GM23338 (cell line): ENCODE measurements at regions not wholly inside any gene's neighbourhood (a gene's known extent, or its start where the extent isn't known, plus 50 kb on each side); places are given as distances from the start of the nearest gene placed in this dataset.

Experiments
- ATAC-seq: fragments of 200-7000 bp; cut with Tn5 transposase; 3 replicates; pipeline ENCODE4 v1.9.1; 2020
- DNase-seq: peaks from one replicate; pipeline ENCODE4 v3.0.0-alpha.2; 2015; ENCODE audit warnings: low spot score
- H2AFZ ChIP-seq: fragments of 200-600 bp; sonication (generic); 2 replicates; pipeline ENCODE4 v1.8.0; 2016; ENCODE audit warnings: antibody characterized with exemption, mild to moderate bottlenecking, moderate library complexity
- H3F3A ChIP-seq: fragments of 200-600 bp; sonication (generic); replicated peaks from 2 replicates; pipeline ENCODE4 v1.8.0; 2017; ENCODE audit warnings: antibody characterized with exemption, mixed run types, low read depth
- H3K27ac ChIP-seq: fragments of 200-600 bp; sonication (generic); 2 replicates; pipeline ENCODE4 v1.6.1; 2016; ENCODE audit warnings: low read depth
- H3K27me3 ChIP-seq: fragments of 200-600 bp; sonication (generic); 2 replicates; pipeline ENCODE4 v1.8.0; 2016; ENCODE audit warnings: mild to moderate bottlenecking, mixed run types, moderate library complexity; ENCODE audit not compliant: insufficient read depth
- H3K36me3 ChIP-seq: fragments of 200-600 bp; sonication (generic); 2 replicates; pipeline ENCODE4 v1.8.0; 2016; ENCODE audit warnings: mild to moderate bottlenecking; ENCODE audit not compliant: insufficient read depth
- H3K4me1 ChIP-seq: fragments of 200-600 bp; sonication (generic); 2 replicates; pipeline ENCODE4 v1.8.0; 2016; ENCODE audit warnings: mild to moderate bottlenecking, moderate library complexity; ENCODE audit not compliant: insufficient read depth
- H3K4me2 ChIP-seq: fragments of 200-600 bp; sonication (generic); 2 replicates; pipeline ENCODE4 v1.7.1; 2017; ENCODE audit warnings: mixed run types
- H3K4me3 ChIP-seq: fragments of 200-600 bp; sonication (generic); 2 replicates; pipeline ENCODE4 v1.6.1; 2016; ENCODE audit warnings: mixed run types
- H3K79me2 ChIP-seq: fragments of 200-600 bp; sonication (generic); replicated peaks from 2 replicates; pipeline ENCODE4 v1.8.0; 2017; ENCODE audit warnings: mild to moderate bottlenecking; ENCODE audit not compliant: insufficient read depth
- H3K9me2 ChIP-seq: fragments of 200-600 bp; sonication (generic); 2 replicates; pipeline ENCODE4 v1.8.0; 2017; ENCODE audit not compliant: insufficient read depth
- H4K20me1 ChIP-seq: fragments of 200-600 bp; sonication (generic); replicated peaks from 2 replicates; pipeline ENCODE4 v1.8.0; 2017; ENCODE audit warnings: mild to moderate bottlenecking; ENCODE audit not compliant: insufficient read depth
- H3K27ac Mint-ChIP-seq: 2 replicates; pipeline ENCODE4 v1.8.0; 2020; ENCODE audit warnings: inconsistent platforms, mild to moderate bottlenecking, moderate library complexity, mixed read lengths
- H3K27me3 Mint-ChIP-seq: 3 replicates; pipeline ENCODE4 v1.8.0; 2022; ENCODE audit warnings: low read depth, mild to moderate bottlenecking, moderate library complexity, mixed read lengths, inconsistent platforms; ENCODE audit not compliant: insufficient read depth, poor library complexity
- H3K36me3 Mint-ChIP-seq: 3 replicates; pipeline ENCODE4 v1.8.0; 2021; ENCODE audit warnings: low read depth, mild to moderate bottlenecking, inconsistent platforms, moderate library complexity, mixed read lengths
- H3K4me1 Mint-ChIP-seq: 3 replicates; pipeline ENCODE4 v1.8.0; 2020; ENCODE audit warnings: mild to moderate bottlenecking, inconsistent platforms, mixed read lengths
- H3K4me3 Mint-ChIP-seq: 3 replicates; pipeline ENCODE4 v1.8.0; 2021; ENCODE audit warnings: moderate library complexity, mild to moderate bottlenecking, inconsistent platforms, mixed read lengths
- H3K9me3 Mint-ChIP-seq: 3 replicates; pipeline ENCODE4 v1.8.0; 2020; ENCODE audit warnings: moderate library complexity, mild to moderate bottlenecking, inconsistent platforms, mixed read lengths
- CTCF ChIP-seq, 2 experiments: fragments of 200-600 bp in 1 of 2; sonication (generic) in 1 of 2; conservative IDR thresholded peaks; 2 replicates each; pipeline versions ENCODE4 v1.5.1 to v1.6.1; 2016 to 2017; ENCODE audit warnings: antibody characterized with exemption in 2 of 2, low read depth in 2 of 2, mild to moderate bottlenecking in 2 of 2, moderate library complexity in 1 of 2
- ETS1 ChIP-seq: IDR thresholded peaks from 2 replicates; pipeline ENCODE4 v1.6.1; 2016; ENCODE audit warnings: antibody characterized with exemption
- EZH2 ChIP-seq: fragments of 200-600 bp; sonication (generic); IDR thresholded peaks from one replicate; pipeline ENCODE4 v1.8.0; 2017; ENCODE audit warnings: antibody characterized with exemption, mild to moderate bottlenecking, low read depth; ENCODE audit not compliant: unreplicated experiment
- NANOG ChIP-seq: IDR thresholded peaks from 2 replicates; pipeline ENCODE4 v1.6.1; 2016; ENCODE audit warnings: antibody characterized with exemption, borderline replicate concordance
- ZNF462 ChIP-seq: fragments of 250-450 bp; sonication (Bioruptor Pico); IDR thresholded peaks from 2 replicates; pipeline ENCODE4 v1.5.0; 2020; ENCODE audit warnings: mild to moderate bottlenecking, moderate library complexity

- no peak overlapping the region for H3K4me2 ChIP-seq
- H3K79me2 ChIP-seq: no peaks in the 10 kb centered on the region
- Mint-ChIP-seq H3K27me3 (no peaks in the 10 kb centered on the region), H3K27ac (no peak overlapping the region), H3K9me3 (no peaks in the 10 kb centered on the region), H3K36me3 (no peaks in the 10 kb centered on the region), H3K4me3 (no peak overlapping the region), H3K4me1 (no peaks in the 10 kb centered on the region)
- no peaks in the 10 kb centered on the region for H3K36me3 ChIP-seq
- H3K9me2 ChIP-seq: 0 out of 2 replicates have a peak, but pooled peaks cover 7% of the 10 kb centered on the region
- H3K27ac ChIP-seq: no peak overlapping the region
- no peak overlapping the region for H2AFZ ChIP-seq
- no peaks in the 10 kb centered on the region for H3K4me1 ChIP-seq
- ATAC-seq (no peak), DNase-seq (no peak)
- H3F3A ChIP-seq: no peaks in the 10 kb centered on the region
- H4K20me1 ChIP-seq: no peaks in the 10 kb centered on the region
- H3K27me3 ChIP-seq: no peaks in the 10 kb centered on the region
- TF ChIP-seq NANOG (no peak), ETS1 (no peak), CTCF (conservative IDR thresholded peaks at IDR 0.05; ENCODE audit: low read depth in 2 of 2) (peak; percentile 38 to 46), EZH2 (no peak), ZNF462 (CRISPR knock-in tag) (no peak)
- H3K4me3 ChIP-seq: no peak overlapping the region
Observed at GRCh38 chr1:56148326-56149193, 430.8 kb downstream of the PLPP3 start.
